Hippocampal formation (tissue), 2 donors: ENCODE measurements at regions not wholly inside any gene's neighbourhood (a gene's known extent, or its start where the extent isn't known, plus 50 kb on each side); places are given as distances from the start of the nearest gene placed in this dataset.
"Not testable (repeated sequence)": the region's sequence is repeated elsewhere in the genome, so short reads cannot be mapped to it uniquely, and the experiment has no call there.

Source experiments
- DNase-seq, 2 donors: peaks; one replicate each; lab custom pipeline; 2025; lab: John Stamatoyannopoulos, UW

DNA sequence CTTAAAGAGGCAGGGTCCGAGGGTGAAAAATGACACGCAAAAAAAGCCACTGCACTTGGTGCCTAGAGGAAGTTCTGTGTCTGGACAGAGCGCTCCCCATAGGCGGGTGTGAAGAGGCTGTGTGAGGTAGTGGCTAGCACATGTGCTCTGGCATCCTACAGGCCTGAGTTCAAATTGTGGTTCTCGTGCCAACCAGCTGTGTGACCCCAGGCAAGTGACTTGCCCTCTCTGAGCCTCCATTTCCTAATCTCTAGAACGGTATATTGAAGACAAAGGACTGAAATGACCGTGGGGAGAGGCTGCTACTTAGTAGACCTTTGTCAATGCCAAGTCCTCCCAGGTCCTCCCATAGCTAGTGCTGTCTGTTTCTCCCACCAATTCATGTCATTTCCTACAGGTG, 79.1 kb upstream of the MYL10 start:
- no peak for DNase-seq

DNA sequence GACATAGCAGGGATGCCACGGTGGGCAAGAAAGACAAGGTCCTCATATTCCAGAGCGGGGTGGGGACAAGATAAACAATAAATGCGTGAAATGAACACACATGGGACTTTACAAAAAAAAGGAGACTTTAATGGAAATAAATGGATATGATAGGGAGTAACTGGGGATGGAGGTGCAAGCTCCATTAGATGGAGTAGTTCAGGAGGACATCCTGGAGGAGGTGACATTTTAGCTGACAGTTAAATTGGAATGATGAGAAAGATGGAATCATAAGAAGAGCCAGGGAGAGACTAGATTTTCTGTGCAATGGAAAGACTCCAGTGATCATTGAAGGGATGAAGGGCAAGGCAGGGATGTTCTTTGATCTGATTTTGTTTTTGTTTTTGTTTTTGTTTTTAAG, 83.6 kb upstream of the MYL10 start:
- no peak for DNase-seq

DNA sequence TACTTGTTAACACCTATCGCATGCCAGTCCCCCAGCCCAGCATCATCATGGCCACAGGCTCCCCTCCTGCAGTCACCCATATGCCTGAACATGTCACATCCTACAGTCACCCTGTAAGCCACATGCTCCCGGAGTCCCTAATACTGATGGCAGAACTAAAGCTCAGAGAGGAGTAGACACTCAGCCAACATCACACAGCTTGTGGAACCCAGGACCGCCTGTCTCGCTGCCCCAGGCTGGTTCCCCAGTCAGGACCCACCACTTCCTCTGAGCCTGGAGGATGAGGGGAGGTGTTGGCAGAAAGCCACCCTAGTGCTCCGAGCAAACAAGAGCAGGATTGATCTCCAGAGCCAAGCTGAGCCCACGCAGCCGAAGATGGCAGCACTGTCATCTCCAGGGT, 85.0 kb upstream of the MYL10 start:
- DNase-seq = no peak

DNA sequence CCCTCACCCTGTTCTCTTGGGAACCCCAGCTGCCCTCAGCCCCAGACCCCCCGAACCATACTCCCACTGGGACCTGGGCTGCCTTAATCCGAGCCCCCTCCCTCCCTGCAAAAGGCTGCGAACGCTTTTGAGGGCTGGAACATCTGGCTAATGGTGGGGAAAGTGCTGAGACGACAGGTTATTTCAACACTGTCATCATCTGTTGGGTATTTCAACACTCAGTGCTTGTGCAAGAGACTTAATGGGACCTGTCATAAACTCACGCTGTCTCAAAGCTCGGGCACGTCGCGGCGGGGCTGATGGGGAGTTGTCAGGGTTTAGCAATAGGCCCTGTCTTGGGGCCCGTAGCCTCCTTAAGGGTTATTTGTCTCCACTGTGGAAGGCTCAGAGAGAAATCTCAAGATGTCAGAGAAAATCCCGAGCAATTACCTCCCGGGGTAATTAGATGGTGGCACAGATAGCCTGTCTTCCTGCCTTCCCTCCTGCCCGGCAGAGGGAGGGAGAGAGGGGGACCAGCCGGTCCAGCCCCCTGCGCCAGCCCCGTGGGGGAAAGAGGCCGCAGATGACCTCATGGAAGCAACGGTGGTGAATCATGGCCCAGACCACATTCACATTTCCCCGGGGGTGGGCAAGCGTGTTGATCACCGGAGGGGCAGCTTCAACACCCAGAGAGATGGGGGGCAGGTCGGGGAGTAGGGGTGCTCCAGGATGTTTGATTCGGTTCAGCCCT, 88.7 kb upstream of the MYL10 start:
- no peak for DNase-seq

DNA sequence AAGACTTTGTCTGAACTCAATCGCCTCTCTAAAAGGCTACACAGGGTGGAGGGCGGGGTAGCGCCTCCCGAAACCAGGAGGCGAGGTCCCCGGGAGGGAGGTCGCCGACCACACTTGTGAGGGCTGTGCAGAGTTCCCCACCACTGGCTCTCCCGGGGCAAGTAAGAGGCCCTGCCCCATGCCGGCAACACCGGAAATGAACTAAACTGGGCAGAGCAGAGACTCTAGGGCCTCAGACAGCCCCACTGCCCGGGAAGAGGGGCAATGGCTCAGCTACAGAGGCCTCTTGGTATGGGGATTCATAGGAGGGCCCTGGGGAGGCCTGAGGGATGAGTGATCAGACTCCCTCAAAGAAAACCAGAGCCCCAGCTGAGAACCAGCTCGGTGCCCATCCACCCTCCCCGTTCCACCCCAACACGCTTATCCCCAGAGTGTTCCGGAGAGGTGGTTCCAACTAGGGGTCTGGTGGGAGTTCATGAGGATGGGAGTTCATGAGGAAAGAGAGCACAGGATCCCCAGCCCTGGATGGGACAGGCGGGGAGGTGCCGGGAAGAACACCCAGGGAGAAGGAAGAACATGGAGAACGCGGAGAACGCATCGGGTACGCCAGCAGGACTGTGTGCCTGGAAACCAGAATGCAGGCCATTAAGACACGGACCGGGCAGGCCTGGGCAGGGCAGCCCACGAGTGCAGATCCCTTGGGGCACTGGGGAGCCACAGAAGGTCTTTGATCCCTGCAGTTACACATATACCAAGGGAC, 89.4 kb upstream of the MYL10 start:
- no peak for DNase-seq

DNA sequence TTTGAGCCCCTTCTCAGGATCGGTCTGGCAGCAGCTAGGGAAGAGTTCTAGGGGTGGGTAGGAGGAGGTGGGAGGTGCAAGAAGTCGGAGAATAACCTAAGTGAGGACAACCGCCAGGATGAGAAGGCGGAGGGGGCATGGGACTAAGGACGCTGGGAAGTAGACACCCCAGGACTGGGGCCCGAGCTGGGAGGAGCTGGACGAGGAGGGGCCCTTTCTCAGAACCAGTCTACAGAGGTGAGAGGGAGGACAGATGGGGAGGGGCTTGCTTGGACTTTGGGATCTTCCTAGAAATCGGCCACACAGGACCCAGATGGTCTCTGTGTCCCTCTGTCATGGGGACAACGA, 90.0 kb upstream of the MYL10 start:
- DNase-seq = no peak

DNA sequence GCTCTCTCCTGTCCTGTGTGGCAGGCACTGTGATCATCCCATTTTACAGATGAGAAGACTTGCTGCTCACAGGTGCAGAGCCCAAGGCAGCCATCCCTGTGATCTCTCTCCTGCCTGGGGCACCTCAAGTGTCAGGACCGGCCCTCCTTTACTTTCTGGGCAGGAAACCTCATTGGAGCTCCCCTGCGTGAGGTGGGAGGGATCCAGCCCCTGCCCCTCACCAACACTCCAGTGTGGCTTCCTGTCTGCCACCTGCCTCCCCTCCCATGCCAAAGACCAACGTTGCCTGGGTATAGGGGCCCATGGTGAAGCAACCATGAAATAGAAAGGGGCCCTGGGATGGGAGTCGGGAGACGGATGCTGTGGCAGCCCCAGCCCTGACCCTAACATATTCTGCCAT, 91.2 kb upstream of the MYL10 start:
- DNase-seq = no peak

DNA sequence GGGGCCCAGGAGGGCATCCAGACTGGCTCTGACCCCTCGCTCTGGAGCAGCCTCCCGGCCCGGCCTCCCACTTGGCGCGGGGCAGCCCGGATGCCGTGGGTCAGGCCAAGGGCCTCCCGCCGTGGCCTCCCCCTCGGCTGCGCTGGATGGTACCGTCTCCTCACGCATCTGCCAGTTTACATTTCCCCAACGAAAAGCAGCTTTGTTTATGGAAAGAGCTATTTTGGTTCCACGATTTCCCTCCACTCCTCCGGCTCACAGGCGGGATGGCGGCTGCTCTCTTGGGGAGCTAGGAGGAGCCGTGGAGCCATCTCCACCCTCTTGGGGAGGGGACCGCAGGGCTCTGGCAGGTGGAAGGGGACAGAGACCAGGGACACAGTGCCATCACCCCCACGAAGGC, 93.2 kb upstream of the MYL10 start:
- DNase-seq = no peak

DNA sequence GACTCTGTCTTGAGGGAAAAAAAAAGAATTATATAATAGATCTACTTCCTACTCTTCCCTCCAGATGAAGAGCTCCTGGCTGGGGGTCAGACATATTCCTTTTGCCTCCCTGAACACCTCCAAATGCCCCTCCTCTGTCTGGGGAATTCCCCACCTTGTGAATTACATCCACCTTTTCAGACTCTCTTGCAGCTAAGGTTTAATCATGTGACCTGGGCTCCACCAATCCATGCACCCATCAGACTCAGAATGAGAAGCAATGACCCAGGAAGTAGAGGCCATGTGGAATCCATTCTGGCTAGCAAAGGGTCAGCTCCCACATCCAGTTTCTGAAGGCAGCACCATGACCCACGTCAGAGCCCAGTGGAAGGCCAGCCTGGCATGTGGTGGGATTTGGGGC, 93.6 kb upstream of the CUX1 start:
- no peak for DNase-seq

DNA sequence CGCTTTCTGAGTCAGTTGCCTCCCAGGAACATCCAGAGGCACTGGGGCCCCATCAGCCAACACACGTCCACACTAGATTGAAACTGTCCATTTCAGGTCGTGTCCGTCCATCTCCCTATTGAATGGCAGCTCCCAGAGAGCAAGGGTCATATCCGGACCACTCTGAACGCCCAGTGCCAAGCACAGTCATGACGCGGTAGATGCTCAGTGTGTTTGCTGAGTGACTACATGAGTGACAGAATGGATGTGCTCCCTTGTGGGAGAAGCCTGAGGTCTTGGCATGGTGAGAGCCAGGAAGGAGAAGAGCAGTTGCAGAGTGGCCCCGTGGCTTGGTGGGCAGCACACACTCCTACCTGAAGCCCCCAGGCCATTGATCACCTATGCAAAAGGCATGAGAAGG, 92.5 kb upstream of the CUX1 start:
- no peak for DNase-seq

DNA sequence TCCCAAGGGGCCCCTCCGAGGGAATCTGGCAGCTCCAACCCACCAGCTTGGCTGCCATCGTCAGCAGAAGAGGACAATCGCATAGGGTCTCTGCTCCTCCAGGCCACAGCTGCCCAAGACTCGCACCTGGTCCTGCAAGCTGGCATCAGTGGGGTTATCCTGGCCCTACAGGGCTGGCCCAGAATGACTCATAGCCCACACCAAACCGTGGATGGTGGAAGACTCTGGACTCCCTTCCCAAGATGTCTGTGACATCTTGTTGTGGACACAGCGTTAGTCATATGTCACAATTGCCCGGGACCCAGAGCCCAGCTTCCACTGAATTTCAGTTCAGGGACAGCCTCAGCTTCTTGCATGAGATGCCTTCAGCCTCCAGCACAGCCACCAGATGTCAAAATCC, 91.5 kb upstream of the CUX1 start:
- no peak for DNase-seq

DNA sequence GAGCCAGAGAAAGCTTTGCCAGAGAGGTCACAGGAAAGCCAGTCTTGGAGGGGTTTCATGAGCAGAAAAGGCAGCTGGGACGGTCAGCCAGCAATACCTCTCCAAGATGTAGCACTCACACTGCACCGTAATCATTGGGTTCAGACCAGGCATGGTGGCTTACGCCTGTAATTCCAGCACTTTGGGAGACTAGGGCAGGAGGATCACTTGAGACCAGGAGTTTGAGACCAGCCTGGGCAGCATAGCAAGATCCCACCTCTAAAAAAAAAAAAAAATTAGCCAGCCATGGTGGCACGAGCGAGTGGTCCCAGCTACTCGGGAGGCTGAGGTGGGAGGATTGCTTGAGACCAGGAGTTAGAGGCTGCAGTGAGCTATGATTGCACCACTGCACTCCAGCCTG, 90.2 kb upstream of the CUX1 start:
- DNase-seq = no peak

DNA sequence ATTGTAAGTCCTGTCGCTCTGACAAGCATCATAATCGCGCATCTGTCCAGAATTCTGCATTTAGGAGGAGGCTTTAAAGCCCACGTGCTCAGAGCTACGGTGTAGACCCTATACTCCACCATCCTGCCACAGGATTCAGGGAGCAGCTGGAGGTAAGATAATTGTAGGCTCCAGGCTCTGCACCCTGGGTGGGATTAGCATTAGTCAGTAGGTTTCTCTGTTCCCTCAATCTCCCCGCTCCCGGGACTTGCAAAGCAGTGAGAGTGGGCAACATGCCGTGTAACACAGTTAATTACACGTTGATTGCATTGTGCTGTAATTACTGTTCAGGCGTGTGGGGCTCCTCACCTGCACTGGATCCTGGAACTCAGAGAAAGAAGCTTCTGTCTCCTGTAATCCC, 89.3 kb upstream of the CUX1 start:
- DNase-seq = no peak

DNA sequence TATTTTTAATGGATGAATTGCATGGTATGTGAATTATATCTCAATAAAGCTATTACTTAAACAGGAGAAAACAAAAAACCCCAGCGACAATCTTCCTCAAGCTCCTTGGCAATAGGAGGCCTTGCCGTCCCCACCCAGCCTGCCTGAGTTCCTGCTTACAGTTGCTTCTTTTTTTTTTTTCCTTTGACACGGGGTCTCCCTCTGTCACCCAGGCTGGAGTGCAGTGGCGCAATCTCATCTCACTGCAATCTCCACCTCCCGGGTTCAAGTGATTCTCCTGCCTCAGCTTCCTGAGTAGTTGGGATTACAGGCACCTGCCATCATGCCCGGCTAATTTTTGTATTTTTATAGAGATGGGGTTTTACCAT, 88.6 kb upstream of the CUX1 start:
- not testable (repeated sequence) for DNase-seq

DNA sequence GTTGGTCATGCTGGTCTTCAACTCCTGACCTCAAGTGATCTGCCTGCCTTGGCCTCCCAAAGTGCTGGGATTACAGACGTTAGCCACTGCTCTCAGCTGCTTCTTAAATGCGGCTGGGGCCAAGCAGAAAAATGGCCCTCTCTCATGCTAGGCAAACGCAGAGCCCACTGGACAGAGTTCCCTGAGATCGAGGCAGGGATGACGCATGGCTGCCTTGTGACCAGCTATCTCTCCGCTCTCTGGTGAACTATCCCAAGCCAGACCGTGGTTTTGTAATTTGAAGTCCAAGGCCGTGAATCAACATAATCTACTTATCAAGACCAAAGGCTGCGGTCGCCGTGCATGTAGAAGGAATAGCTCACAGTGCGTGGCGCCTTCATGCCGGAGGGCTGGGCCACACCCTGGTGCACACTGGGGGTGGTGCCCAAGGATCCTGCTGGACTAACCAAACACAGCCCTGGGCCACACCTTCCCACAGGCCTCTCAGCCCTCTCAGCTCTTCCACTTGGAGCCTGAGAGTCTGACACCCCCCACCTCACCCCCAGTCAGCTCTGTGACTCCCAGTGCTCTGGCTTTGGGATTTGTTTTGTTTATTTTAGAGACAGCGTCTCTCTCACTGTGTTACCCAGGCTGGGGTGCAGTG, 88.1 kb upstream of the CUX1 start:
- no peak for DNase-seq

DNA sequence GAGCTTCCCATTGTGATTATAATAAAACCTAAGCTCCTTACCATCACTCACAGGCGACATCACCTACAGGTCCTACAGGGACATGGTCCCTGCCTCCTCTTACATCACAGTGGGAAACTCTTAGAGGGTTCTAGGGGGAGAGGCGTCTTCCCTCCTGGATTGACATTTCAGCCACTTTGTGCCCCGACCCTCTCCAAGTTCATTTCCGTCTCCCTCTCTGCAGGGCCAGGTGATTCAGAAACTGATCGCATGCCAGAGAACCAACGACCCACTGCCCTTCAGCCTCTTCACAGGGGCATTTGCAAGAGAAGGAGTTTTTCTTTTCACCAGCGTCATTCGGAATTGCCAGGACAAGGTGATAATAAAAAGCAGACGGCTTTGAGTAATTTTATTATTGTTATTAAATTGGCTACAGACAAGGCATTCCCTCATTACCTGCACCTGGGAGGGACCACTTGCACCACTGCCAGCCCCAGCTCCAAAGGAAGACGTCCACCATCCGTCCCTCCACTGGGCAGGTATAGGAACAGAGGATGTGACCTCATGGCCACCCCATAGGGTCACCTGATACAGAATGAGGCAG, 85.8 kb upstream of the CUX1 start:
- DNase-seq = no peak

DNA sequence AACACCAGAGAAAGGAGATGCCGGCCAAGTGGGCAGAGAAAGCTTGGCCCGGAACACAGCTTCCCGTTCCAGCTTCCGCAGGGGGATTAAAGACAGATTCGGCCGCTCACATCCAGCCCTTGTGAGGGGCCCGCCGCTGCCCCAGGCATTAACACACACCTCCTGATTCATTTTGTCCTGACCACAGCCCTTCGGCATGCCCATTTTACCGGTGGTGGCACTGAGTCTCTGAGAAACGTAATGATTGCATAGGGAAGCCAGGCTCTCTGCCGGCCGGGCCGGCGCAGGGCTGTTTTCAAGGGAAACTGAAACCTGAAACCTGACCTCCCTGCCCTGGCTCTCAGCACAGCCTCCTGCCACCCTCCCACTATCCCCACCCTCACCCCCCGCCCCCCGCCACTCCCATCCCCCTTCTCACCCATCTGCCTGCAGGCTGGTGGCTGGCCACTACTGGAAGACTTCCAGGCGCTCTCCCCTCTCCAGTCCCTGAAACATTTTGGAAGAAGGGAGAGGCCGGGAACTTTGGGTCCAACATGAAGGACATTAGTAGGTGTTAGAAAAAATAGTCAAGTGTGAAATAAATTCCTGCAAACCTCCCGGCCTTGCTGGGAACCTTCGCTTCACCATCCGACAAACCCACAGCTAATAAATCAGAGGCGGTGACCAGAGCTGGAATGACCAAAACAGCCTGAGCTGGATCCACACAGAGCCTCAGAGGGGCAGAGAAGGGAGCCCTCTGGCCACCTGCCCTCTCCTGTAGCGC, 83.5 kb upstream of the CUX1 start:
- peak in 1 of 2 donors; percentile 6 for DNase-seq

DNA sequence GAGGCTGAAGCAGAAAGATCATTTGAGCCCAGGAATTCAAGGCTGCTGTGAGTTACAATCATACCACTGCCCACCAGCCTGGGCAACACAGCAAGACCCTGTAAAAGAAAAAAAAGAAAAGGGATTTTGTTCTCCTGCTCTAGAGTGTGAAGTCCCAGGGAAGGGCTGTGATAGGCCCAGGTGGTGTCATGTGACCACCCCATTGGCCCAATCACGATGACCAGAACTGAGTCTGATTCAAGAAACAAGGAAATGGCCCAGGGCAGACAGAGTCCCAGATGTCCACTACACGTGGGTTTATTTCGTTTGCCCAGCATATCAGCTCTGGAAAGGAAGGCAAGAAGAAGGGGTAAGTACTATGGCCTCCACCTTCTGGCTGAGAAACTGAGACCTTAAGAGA, 81.3 kb upstream of the CUX1 start:
- no peak for DNase-seq

DNA sequence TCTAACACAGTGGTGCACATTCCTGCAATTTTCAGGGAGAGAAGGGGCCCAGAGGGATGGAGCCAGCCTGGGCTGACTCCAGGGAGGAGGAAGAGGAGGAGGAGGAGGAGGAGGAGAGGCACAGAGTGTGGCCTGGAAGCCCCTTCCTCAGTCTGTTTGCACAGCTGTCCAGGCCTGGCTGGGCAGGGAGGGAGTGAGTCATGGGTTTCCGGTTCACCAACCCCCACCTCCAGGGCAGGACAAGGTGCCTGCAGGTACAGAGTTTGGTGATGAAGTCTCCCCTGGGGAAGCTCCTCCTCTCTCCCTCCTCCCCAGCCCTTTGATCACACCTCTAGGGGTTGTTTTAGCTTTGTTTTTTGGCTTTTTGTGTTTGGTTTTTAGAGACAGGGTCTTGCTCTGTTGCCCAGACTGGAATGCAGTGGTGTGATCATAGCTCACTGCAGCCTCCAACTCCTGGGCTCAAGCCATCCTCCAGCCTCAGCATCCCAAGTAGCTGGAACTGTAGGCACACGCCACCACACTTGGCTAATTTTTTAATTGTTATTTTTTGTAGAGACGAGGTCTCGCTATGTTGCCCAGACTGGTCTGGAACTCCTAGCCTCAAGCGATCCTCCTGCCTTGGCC, 77.5 kb upstream of the CUX1 start:
- no peak for DNase-seq

DNA sequence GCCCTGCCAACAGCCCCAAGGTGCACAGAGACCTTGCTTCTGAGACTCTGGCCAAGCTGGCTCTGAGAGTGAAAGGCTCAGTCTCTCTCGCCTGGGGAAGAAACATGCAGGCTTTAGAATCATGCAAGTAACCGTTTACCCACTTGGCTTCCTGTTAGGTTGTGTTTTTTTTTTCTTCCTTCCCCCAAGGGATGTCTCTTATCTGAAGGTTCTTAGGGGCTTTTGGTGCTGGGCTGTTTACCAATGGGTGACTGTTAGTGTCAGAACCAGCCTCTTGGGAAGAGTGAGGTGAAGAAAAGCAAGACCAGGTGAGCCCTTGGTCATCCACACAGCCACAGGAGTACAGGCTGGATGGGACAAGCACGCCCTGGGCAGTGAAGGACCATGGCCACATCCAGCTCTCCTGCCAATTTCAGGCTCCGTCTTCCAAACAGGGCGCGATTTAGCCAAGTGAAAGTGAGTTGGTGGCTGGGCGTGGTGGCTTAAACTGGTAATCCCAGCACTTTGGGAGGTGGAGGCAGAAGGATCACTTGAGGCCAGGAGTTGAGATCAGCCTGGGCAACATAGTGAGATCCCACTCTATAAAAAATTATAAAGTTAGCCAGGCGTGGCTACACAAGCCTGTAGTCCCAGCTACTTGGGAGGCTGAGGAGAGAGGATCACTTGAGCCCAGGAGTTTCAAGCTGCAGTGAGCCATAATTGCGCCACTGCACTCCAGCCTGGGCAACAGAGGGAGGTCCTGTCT, 76.3 kb upstream of the CUX1 start:
- no peak for DNase-seq
